A673 (cell line): ENCODE measurements at regions not wholly inside any gene's neighbourhood (a gene's known extent, or its start where the extent isn't known, plus 50 kb on each side); places are given as distances from the start of the nearest gene placed in this dataset.

ENCODE experiments used
- EZH2 ChIP-seq: fragments of 200-600 bp; sonication (generic); IDR thresholded peaks from 2 replicates; pipeline ENCODE4 v1.6.1; 2017; ENCODE audit warnings: borderline replicate concordance, low read depth, mild to moderate bottlenecking, mixed read lengths, antibody characterized with exemption, low read length; ENCODE audit not compliant: poor library complexity, severe bottlenecking
- TF ChIP-seq, protein P1 (sequence below): fragments of 300-800, 200-600 bp; sonication (generic); conservative IDR thresholded peaks from 2 replicates; pipeline ENCODE4 v1.5.1; 2017; ENCODE audit warnings: low read depth, mild to moderate bottlenecking, antibody characterized with exemption, low read length, moderate library complexity, mixed read lengths

DNA sequence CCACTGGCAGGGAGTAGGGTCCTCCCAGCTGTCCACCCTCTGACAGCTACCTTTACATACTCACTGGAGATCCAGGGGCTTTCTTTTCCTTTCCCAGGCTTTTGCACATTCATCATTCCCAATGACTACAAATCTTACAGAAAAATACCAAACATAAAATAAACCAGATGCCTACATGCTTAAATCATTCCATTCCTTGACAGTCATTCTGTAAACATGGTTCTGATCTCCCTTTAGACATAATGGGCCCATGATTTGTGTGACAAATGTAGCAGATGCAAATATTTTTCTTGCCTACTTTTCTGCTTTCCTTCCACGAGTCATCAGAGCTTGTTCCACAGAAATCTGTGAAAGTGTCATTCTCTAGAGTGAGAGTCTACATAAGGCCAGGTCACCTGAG, 207.0 kb downstream of the IDS start:
- TF ChIP-seq EZH2 = no peak
- TF ChIP-seq, protein P1, sequence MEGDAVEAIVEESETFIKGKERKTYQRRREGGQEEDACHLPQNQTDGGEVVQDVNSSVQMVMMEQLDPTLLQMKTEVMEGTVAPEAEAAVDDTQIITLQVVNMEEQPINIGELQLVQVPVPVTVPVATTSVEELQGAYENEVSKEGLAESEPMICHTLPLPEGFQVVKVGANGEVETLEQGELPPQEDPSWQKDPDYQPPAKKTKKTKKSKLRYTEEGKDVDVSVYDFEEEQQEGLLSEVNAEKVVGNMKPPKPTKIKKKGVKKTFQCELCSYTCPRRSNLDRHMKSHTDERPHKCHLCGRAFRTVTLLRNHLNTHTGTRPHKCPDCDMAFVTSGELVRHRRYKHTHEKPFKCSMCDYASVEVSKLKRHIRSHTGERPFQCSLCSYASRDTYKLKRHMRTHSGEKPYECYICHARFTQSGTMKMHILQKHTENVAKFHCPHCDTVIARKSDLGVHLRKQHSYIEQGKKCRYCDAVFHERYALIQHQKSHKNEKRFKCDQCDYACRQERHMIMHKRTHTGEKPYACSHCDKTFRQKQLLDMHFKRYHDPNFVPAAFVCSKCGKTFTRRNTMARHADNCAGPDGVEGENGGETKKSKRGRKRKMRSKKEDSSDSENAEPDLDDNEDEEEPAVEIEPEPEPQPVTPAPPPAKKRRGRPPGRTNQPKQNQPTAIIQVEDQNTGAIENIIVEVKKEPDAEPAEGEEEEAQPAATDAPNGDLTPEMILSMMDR = no peak
